Activated T-cell treated with anti-CD3 and anti-CD28 coated beads for 48 hours (primary cell): ENCODE measurements at regions not wholly inside any gene's neighbourhood (a gene's known extent, or its start where the extent isn't known, plus 50 kb on each side); places are given as distances from the start of the nearest gene placed in this dataset.
A peak's percentile ranks its signal among the peaks of the same experiment; 100 is the strongest.

ENCODE experiments used
- DNase-seq: peaks from one replicate; pipeline ENCODE4 v3.0.0-alpha.2; 2020; ENCODE audit warnings: low read depth

GRCh38 chr14:97584528-97584927 is 787.3 kb downstream of the VRK1 start:
- no peak for DNase-seq

- no peak for DNase-seq
Measured at GRCh38 chr14:97592341-97592980, 795.3 kb downstream of the VRK1 start.

- no peak for DNase-seq
Measured at GRCh38 chr14:97594306-97594705, 797.1 kb downstream of the VRK1 start.

- peak; percentile 29 for DNase-seq
Measured at GRCh38 chr14:97602438-97603117, 805.4 kb downstream of the VRK1 start.

GRCh38 chr14:97603201-97603600 is 806.0 kb downstream of the VRK1 start:
- DNase-seq, result peak; percentile 10

GRCh38 chr14:97604731-97605130 is 807.5 kb downstream of the VRK1 start:
- no peak for DNase-seq

GRCh38 chr14:97618401-97618800 is 821.2 kb downstream of the VRK1 start:
- no peak for DNase-seq

DNA sequence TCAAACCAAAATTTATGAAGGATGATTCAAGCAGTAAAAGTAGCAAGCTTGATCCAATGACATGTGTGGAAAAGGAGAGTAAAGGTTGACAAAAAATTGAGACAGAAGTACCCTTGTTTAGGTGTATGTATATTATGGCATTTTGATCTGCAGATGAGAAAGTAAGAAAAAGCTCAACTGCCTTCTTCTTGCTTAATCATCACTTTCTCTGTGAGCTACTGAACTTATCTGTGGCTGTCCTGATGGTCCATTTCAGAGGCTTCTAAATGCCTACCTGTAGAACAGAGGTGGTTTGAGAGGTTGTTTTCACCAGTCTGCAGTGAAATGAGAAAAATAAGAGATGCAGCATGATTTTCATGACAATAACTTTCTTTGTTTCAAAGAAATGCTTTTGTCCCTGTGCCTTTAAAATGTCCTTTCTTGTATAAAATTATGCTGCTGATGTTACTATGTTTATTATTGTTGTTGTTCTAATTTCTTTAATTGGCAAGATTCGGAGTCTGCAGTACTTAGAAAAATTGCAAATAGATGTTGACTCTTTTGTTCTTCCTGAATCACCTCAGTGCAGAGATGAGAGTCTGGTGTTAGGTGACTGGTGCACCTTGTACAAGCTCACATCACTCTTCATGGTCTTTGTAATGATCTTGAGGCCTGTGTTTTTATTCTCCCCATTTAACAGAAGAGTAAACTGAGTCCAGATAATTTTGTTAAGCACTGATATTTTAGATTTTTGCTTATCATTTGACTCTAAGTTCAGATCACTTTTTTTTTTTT is 821.9 kb downstream of the VRK1 start:
- DNase-seq, result no peak

DNA sequence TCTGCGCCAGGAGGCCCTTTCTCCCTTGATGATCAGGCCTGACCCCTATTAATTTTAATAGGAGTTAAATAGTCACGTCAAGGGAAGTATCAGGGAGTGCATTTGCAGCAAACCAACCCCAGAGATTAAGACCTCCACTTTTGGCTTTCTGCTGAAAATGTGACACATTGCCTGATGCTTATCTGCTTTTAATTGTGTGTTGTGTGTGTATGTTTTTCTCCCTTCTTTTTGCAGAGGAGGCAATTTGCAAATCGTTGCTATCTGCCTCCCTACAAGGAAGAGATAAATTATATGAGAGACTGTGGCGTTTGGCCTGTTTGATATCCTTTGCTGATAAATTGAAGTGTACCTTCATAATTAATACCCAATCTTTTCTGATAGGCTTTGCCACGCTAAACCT is 822.9 kb downstream of the VRK1 start:
- DNase-seq, result no peak

GRCh38 chr14:97624985-97625384 is 827.8 kb downstream of the VRK1 start:
- no peak for DNase-seq

GRCh38 chr14:97625477-97625876 is 828.3 kb downstream of the VRK1 start:
- DNase-seq, result no peak

GRCh38 chr14:97626088-97626487 is 828.9 kb downstream of the VRK1 start:
- no peak for DNase-seq

DNA sequence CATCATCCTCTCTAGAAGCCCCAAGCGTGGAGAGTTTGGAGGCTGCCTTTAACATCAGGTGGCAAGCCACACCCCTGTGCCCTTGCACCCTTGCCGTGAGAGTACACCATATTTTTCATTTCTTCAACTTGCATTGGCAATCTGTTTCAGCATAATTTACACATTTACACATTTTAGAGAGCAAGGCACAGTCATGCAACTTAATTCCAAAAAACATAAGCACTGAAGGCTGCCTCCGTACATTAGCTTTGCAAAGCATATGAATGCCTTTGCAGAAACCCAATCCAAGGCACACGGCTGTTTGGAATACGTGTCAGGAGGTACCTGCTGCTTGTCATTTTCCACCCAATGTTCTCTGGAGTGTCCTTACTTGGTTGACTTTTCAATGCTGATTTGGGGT is 833.1 kb downstream of the VRK1 start:
- DNase-seq, result no peak

DNA sequence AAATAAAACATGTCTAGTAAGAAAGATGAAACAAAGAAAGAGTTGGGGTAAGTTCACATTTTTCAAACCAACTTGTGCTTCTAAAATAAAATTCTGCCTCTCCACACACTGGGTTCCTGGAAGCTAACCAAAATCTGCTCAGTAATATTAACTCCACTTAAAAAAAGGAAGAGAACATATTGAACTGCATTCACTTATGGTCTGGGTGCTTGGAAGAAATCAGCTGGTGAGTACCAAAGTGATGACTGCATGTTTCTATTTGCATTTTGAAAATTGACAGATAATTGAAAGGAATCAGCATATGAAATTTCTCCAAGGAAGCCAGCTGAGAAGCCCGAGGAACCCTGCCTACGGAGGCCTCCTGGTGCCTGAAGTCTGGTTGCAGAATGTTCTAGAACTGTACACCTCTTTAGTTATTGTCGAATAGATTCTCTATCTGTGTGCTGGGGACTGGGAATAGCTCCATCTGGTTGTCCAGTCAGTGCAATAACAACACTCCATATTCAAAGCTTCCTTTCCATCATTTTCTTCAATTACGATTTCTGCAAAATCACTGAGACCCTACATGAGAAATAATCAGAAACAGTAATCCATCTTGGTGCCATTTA is 836.1 kb downstream of the VRK1 start:
- DNase-seq, result no peak

- peak; percentile 6 for DNase-seq
Measured at GRCh38 chr14:97634751-97635150, 837.6 kb downstream of the VRK1 start.

DNA sequence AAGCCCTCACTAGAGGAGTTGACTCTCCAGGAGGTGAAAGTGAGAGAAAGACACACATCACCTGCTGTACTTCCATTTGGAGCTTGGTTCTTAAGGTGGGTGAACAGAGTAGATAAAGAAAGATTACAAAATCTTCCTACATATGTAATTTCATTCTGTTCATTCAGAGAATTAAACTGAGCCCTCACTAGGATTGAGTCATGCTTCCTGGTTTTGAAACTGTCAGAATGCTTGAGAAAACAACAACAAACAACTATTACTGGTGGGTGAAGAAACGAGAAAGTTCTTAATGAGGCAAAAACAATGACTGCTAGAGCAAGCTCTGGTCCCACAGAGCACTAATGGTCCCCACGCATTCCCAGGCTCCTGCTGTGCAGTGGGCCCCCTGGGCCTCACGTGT is 841.7 kb downstream of the VRK1 start:
- no peak for DNase-seq

DNA sequence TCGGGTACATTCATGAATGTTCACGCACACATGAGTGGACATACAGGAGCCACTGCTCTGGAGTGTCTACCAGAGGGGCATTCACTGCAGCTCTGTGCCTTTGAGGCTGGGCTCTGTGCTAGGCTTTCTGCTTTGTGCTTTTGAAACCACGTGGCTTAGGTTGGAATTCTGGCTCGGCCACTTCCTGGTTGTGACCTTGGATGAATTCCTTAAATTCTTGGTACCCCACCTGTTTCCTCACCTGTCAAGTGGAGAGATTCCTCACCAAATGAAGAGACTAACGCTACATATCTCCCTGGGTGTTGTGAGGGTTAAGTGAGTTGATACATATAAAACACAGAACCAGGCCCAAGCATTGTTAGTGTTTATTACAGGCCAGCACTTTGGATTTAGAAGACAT is 842.8 kb downstream of the VRK1 start:
- DNase-seq, result no peak

GRCh38 chr14:97641827-97642226 is 844.6 kb downstream of the VRK1 start:
- DNase-seq, result no peak

DNA sequence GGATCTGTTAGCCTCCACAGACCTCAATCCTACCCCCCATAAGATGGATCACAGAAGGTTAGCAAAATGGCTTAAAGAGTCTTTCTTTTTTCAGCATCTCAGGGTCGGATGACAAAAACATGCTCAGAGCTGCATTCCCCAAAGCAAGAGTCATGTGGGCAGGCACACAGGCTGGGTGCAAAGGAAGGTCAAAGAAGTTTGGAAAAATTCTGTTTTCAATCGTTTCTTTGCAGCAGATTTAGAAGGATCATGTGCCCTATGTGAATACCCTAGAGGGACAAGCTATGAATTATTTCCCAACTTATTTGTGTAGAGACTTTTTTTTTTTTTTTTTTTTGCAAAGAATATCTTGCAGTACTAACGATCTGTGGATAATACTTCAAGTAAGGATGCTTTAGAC is 845.4 kb downstream of the VRK1 start:
- DNase-seq, result no peak

DNA sequence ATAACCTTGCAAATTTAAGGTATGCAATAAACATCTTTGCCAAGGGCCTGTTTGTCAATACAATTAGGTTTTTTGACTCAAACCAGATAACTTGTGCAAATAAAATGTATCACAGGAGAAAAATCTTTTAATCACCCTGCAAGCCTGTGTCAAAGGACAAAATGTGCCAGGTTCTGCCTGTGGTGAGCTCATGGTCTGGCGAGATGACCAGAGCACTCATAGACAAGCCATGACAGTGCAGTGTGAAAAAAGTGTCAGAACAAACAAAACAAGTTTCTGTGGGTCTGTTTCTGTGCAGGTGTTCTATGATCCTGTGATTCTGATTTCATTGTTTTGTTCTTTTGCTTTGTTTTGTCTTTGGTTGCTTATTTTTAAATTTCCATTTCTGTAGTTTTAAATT is 847.2 kb downstream of the VRK1 start:
- no peak for DNase-seq

DNA sequence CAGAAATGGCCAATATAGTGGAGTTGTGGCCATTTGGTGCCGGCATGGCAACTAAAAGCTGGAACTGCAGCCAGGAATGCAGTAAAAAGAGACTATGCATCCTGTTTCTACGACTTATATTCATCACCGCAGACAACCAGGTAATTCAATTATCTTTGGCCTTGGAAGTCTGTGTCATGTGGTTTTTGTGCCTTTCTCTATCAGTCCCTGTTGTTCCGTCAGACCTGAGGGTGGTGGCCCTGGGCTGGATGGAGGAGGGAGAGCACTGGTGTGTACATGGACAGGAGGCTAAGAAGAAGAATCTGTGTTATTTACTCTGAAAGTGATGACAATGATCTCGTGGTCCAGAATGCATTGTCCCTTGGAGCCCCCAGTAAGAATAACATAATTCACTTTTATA is 852.6 kb downstream of the VRK1 start:
- no peak for DNase-seq

DNA sequence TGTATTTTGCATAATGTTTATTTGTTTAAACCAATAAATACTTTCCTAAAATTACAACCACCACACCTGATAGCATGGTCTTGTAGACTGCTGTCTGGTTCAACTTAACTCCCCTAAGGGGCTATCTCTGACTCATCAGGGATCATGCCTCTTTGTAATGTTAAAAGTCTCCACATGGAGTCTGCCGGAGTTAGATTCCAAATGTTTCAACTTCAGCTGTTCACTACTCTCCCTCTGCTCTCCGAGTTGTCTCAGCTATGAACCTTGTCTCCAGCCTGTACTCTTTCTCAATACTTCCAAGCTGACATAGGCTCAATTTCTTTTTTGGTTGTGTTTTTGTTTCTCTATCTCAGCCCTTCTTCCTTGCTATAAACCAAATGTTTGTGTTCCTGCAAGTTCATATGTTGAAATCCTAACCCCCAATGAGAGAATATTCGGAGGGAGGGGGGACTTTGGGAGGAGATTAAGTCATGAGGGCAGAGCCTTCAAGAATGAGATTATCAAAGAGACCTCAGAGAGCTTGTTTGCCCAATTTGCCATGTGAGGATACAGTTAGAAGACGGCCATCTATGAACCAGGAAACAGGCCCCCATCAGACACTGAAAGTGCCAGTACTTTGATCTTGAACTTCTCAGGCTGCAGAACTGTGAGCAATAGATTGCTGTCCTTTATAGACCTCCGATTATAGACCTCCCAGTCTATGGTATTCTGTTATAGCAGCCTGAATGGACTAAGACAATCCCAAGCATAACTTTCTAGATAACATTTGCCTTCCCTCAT is 858.2 kb downstream of the VRK1 start:
- no peak for DNase-seq
